Thymus (tissue), 11 donors: ENCODE measurements at regions not wholly inside any gene's neighbourhood (a gene's known extent, or its start where the extent isn't known, plus 50 kb on each side); places are given as distances from the start of the nearest gene placed in this dataset.
"Not testable (repeated sequence)": the region's sequence is repeated elsewhere in the genome, so short reads cannot be mapped to it uniquely, and the experiment has no call there.

Source experiments
- DNase-seq, 9 donors: peaks; one replicate each; pipeline ENCODE4 v3.0.0-alpha.2; 2013; ENCODE audit warnings: low spot score in 9 of 9, low read depth in 6 of 9, missing footprints in 1 of 9
- H3K27ac ChIP-seq, 2 donors: one replicate each; pipeline ENCODE4 v1.5.1; 2013; ENCODE audit warnings: control low read depth in 1 of 2, low read depth in 1 of 2, low read length in 1 of 2, mild to moderate bottlenecking in 1 of 2, moderate library complexity in 1 of 2
- H3K27me3 ChIP-seq, 2 donors: one replicate each; pipeline ENCODE4 v1.5.1; 2013; ENCODE audit warnings: low read length in 1 of 2; ENCODE audit not compliant: control insufficient read depth in 2 of 2, insufficient read depth in 1 of 2
- H3K36me3 ChIP-seq, 2 donors: one replicate each; pipeline ENCODE4 v1.5.1; 2013; ENCODE audit warnings: low read length in 1 of 2, mild to moderate bottlenecking in 1 of 2, moderate library complexity in 1 of 2; ENCODE audit not compliant: control insufficient read depth in 2 of 2, insufficient read depth in 2 of 2
- H3K4me1 ChIP-seq, 2 donors: one replicate each; pipeline ENCODE4 v1.5.1; 2013; ENCODE audit warnings: low read length in 2 of 2; ENCODE audit not compliant: control insufficient read depth in 2 of 2, insufficient read depth in 2 of 2
- H3K4me3 ChIP-seq, 2 donors: one replicate each; pipeline ENCODE4 v1.5.1; 2013; ENCODE audit warnings: low read length in 2 of 2, control low read depth in 1 of 2, mild to moderate bottlenecking in 1 of 2
- H3K9me3 ChIP-seq, 2 donors: one replicate each; pipeline ENCODE4 v1.5.1; 2013; ENCODE audit warnings: low read length in 1 of 2, mild to moderate bottlenecking in 1 of 2; ENCODE audit not compliant: control insufficient read depth in 2 of 2, insufficient read depth in 1 of 2
- WGBS: extraction: QIAGEN DNeasy Blood & Tissue Kit; methylation state at CpG from one replicate; pipeline ENCODE4 v1.1.7; 2013; 5-methylcytosine and 5-hydroxymethylcytosine counted together
- donor health status: healthy.

DNA sequence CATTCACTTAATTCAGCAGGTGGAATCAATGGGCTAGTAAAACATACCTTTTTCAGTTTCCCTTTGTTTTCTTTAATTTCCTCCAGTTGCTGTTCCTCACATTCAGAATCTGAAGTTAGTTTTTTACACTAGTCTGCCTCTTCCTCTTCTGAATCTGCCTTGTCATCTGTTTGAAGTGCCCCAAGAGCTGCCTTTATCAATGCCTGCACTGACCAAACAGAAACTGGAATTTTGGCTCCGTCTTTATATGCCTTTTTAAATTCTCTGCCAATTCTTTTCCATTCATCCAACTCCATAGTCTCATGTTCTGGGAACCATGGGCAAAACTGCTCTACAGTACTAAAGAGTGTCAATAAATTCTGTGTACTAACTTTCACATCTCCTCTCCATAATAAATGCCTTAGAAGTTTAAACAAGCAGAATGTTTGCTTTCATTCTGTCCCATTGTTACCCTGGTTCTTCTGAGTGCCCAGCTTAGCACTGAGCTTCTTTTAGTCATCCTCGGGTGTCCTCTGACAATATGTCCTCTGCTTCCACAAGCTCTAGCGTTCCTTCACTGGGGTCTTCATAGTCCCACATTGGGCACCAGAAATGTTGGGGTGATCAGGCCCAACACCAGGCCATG lies 154.2 kb downstream of the ZNF486 start:
- Histone ChIP-seq H3K27ac (no peak overlapping the region), H3K4me3 (no peak overlapping the region), H3K27me3 (no peaks in the 10 kb centered on the region), H3K9me3 (peaks cover 0 to 1% of the 10 kb centered on the region in 2 donors), H3K4me1 (no peaks in the 10 kb centered on the region), H3K36me3 (no peaks in the 10 kb centered on the region)
- DNase-seq = no peak
- WGBS = 90% methylated on average over 3 of the region's 3 CpGs

- Histone ChIP-seq H3K36me3 (no peaks in the 10 kb centered on the region), H3K27ac (no peak overlapping the region), H3K9me3 (peaks cover 0 to 1% of the 10 kb centered on the region in 2 donors), H3K4me3 (no peak overlapping the region), H3K4me1 (no peaks in the 10 kb centered on the region), H3K27me3 (no peaks in the 10 kb centered on the region)
- no peak for DNase-seq
- 91% methylated on average over 1 of the region's 1 CpG for WGBS
These were observed 153.2 kb downstream of the ZNF486 start for GRCh38 chr19:20320191-20320590.

GRCh38 chr19:20318616-20319015 lies 151.6 kb downstream of the ZNF486 start:
- Histone ChIP-seq H3K27me3 (no peaks in the 10 kb centered on the region), H3K27ac (no peak overlapping the region), H3K4me3 (no peak overlapping the region), H3K9me3 (peaks cover under 1 to 1% of the 10 kb centered on the region in 2 donors), H3K36me3 (no peaks in the 10 kb centered on the region), H3K4me1 (no peaks in the 10 kb centered on the region)
- no peak for DNase-seq
- 84% methylated on average over 3 of the region's 3 CpGs for WGBS

- H3K4me3 ChIP-seq = no peak overlapping the region
- no peaks in the 10 kb centered on the region for H3K27me3 ChIP-seq
- DNase-seq = no peak
These were observed 148.5 kb downstream of the ZNF486 start for GRCh38 chr19:20315543-20315942.

GRCh38 chr19:20313894-20314293 lies 146.9 kb downstream of the ZNF486 start:
- no peak for DNase-seq
- Histone ChIP-seq H3K4me3 (no peak overlapping the region), H3K27ac (no peak overlapping the region), H3K4me1 (no peaks in the 10 kb centered on the region), H3K9me3 (peaks cover 0 to 8% of the 10 kb centered on the region in 2 donors), H3K27me3 (no peaks in the 10 kb centered on the region), H3K36me3 (no peaks in the 10 kb centered on the region)
- WGBS = 91% methylated on average over 5 of the region's 5 CpGs

More at GRCh38 chr19:20315543-20315942, 148.5 kb downstream of the ZNF486 start:
- H3K9me3 ChIP-seq = peaks cover 0 to 8% of the 10 kb centered on the region in 2 donors
- no peaks in the 10 kb centered on the region for H3K4me1 ChIP-seq
- H3K36me3 ChIP-seq = no peaks in the 10 kb centered on the region
- H3K27ac ChIP-seq = no peak overlapping the region
- WGBS = 90% methylated on average over 6 of the region's 6 CpGs

GRCh38 chr19:20307127-20307526 lies 140.1 kb downstream of the ZNF486 start:
- H3K27ac ChIP-seq = no peak overlapping the region
- 63% methylated on average over 3 of the region's 3 CpGs for WGBS
- no peaks in the 10 kb centered on the region for H3K4me1 ChIP-seq
- H3K27me3 ChIP-seq = no peaks in the 10 kb centered on the region
- peaks cover 0 to 1% of the 10 kb centered on the region in 2 donors for H3K9me3 ChIP-seq
- H3K36me3 ChIP-seq = no peaks in the 10 kb centered on the region
- H3K4me3 ChIP-seq = no peak overlapping the region
- no peak for DNase-seq

- DNase-seq = not testable (repeated sequence)
- WGBS = 94% methylated on average over 30 of the region's 30 CpGs
These were observed 129.3 kb downstream of the ZNF486 start for GRCh38 chr19:20296314-20296713.

DNA sequence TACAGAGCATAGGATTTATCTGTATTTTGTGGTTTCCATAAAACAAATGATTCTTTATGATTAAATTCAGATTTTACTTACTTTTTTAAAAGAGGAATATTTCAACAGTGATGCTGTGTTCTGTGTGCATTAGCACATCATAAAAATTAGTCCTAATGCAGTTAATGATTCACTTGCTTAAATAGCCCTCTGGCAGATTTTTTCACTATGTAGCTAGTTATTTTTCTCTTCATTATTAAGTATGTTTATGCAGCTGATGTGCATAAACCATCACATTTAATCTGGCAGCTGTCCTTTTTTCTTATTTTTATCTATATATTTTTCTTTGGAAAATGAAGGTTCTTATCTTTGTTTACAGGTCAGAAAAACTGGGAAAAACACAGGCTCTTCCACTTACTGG lies 127.2 kb downstream of the ZNF486 start:
- Histone ChIP-seq H3K27ac (no peak overlapping the region), H3K4me3 (no peak overlapping the region), H3K27me3 (no peaks in the 10 kb centered on the region), H3K9me3 (peaks cover 0 to 8% of the 10 kb centered on the region in 2 donors), H3K4me1 (no peaks in the 10 kb centered on the region), H3K36me3 (no peaks in the 10 kb centered on the region)
- no peak for DNase-seq

More at GRCh38 chr19:20296314-20296713, 129.3 kb downstream of the ZNF486 start:
- H3K4me3 ChIP-seq, H3K27ac ChIP-seq, H3K27me3 ChIP-seq, H3K9me3 ChIP-seq, H3K4me1 ChIP-seq, H3K36me3 ChIP-seq: not testable (repeated sequence)

GRCh38 chr19:20292520-20292919 lies 125.5 kb downstream of the ZNF486 start:
- 95% methylated on average over 1 of the region's 1 CpG for WGBS

More at GRCh38 chr19:20292520-20292919, 125.5 kb downstream of the ZNF486 start:
- not testable (repeated sequence) for H3K27ac ChIP-seq, H3K27me3 ChIP-seq, DNase-seq, H3K4me1 ChIP-seq, H3K36me3 ChIP-seq, H3K4me3 ChIP-seq, H3K9me3 ChIP-seq
